Stimulated activated CD8-positive, alpha-beta memory T cell treated with anti-CD3 and anti-CD28 coated beads, Interleukin-4, amount 100 ng/mL, for 24 hours (primary cell): ENCODE measurements at regions not wholly inside any gene's neighbourhood (a gene's known extent, or its start where the extent isn't known, plus 50 kb on each side); places are given as distances from the start of the nearest gene placed in this dataset.

Experiments used
- DNase-seq: peaks from one replicate; pipeline ENCODE4 v3.0.0-alpha.2; 2020; ENCODE audit warnings: low read depth

GRCh38 chr3:44092497-44092896 lies 149.2 kb upstream of the TOPAZ1 start:
- DNase-seq, result no peak

DNA sequence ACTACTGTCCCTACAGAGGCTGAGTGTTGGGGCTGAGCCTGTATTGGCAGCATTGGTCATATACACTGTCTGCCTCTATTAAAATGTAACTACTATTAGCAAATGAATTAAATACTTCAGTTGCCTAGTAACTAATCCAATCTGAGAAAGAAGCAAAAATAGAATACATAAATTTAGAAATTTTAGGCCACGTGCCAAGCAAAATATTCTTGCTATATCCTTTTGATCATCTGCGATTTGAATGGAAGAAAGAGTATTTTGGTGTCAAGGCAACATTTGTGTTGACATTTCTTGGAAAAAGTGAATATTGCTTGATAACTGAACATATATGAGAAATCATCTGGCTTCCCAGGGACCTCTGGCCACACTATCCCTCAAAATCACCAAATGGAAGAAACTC lies 148.2 kb upstream of the TOPAZ1 start:
- DNase-seq, result no peak

DNA sequence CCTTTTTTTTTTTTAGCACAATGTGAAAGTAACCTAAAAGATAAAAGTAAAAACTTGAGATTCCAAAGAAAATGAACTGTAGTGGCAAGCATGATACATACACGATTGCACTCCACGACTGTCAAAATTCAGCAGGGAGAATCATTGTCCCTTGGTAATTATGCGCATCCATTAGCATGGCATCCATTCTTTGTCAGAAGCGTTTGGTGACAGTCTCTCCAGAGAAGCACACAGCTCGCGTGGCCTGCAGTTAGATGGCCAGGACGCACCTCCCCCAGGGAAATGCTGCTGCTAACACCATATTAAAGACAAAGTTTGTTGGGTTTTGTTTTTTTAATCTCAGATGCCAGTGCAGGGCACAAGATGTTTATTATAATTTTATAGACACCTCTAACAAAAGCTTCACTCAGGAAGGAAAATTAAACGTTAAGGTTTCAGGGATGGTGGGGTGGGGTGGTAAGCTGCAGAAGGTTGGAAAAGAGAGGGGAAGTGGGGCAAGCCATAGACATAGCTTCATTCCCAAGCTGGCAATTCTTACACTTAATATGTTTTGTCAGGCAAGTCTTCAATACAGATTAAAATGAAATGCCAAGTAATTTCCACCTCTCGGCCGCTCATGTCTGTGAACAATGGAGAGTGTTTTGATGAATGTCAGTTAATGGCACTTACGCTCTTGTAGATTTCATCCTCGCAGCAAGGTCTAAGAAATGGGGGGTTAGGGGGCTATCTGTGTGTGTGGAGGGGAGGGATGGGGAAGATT lies 142.8 kb upstream of the TOPAZ1 start:
- DNase-seq, result no peak

DNA sequence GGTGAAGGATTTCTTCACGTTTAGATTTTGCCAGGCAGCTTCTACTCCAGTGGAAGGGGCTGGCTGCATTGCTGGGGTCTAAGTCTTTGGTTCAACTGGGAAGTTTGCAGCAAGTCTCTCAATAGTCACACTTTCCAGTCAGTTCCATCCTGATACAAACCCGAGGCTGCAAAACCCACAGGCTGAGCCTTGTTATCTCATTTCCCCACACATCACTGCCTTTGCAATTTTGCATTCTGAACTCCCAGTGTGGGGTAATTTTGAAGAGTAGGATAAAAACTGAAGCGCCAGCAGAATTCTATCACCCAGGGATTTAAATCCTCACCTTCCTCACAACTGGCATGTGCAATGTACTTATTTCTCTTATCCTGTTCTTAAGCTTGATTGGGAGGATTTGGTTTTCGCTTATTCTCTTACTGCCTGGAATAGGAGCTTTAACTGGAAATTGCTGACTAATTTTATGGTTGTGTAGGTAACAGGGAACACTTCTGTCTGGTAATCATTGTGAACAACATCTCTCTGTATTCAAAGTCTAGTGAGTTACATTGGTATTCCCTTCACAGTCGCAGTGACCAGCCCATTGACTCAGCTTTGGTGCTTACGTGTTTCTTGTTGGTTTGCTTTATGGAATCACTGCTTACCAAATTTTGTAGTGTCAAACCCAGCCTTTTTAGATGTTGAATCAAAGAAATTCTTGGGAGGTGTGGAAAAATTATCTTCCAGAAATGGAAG lies 142.0 kb upstream of the TOPAZ1 start:
- DNase-seq, result no peak

GRCh38 chr3:44100298-44100695 lies 141.4 kb upstream of the TOPAZ1 start:
- no peak for DNase-seq

GRCh38 chr3:44104043-44104442 lies 137.6 kb upstream of the TOPAZ1 start:
- no peak for DNase-seq

DNA sequence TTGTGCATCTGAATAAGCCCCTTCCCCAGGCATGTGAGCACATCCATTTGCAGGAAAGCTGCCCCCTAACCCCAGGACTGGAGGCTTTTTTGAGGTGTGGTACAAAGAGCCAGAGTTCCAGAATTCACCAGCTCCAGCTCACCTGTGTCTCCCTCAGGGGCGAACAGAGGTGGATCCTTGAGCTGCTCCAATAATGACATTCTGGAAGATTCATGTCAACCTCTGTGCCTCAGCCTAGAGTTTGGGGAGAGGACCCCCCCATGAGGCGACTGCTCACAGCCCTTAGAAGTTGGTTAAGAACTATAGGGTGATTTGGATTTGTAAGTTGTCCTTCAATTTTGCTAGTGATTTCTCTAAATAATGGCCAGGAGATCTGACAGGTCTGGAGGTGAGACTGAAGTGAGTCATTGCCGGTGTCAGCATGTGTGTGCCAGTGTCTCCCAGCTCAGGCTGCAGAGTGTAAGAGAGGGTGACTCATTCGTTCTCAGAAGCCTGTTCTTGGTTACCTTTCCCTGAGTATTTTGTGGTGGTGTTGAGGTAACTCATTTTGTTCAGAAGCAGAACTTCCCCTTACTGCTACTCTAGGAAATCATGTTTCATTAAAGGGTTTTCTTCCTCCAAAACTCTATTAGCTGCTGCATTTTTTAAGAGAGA lies 136.9 kb upstream of the TOPAZ1 start:
- DNase-seq, result peak; percentile 11

DNA sequence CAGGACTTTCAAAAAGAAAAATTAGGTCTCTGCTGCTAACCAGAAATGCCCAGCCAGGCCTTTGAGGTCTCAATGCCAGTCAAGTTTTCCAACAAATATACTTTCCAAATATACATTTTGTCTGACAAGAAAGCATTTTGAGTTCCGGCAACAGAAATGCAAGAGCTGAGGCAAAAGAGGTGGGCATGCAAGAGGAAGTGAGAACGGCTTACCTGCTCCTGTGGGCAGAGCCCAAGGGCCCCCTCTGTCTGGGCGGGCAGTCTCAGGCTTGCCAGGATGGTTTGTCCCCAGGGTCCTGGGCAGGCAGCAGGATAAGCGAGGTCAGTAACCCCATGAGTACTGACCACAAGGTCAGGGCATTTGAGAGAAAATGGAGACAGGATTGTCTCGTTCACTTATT lies 136.1 kb upstream of the TOPAZ1 start:
- DNase-seq, result no peak

DNA sequence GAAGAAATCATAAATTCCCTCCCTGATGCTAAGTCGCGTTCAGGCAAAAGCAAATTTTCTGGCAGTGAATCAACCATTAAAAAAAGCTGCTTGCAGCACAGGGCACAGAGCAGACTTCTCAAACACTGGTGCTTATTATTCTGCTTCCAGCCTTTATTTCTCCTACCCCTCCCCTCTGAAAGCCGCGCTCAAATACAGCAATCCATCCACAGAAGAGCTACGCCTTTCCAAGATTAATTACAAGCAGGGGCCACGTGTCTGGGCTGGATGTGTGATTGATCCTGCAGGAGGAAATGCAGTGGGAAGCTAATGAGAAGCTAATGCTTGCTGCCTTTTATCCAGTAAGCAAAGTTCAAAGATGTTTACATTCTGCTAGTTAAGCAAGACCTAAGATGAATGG lies 134.9 kb upstream of the TOPAZ1 start:
- no peak for DNase-seq

GRCh38 chr3:44108481-44108880 lies 133.2 kb upstream of the TOPAZ1 start:
- DNase-seq, result no peak

- no peak for DNase-seq
Observed at GRCh38 chr3:44109771-44110361, 131.8 kb upstream of the TOPAZ1 start.

DNA sequence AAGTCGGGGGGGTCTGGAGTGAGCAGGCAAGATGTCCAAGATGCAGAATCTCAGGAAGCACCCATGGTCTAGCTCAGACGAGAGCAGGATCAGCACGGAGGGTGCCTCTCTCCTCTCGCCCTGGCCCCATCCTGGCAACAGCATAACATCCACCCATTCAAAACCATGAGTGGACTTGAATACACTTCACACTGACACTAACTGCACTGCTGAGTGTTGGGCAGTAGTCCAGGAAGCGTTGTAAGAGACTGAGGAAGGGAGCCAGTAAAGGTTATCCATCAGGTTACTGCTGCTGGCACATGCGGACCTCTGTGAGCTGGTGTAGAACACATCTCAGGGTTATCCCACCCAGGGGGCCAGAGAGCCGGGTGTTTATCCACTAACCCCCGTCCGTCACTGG lies 131.0 kb upstream of the TOPAZ1 start:
- no peak for DNase-seq

DNA sequence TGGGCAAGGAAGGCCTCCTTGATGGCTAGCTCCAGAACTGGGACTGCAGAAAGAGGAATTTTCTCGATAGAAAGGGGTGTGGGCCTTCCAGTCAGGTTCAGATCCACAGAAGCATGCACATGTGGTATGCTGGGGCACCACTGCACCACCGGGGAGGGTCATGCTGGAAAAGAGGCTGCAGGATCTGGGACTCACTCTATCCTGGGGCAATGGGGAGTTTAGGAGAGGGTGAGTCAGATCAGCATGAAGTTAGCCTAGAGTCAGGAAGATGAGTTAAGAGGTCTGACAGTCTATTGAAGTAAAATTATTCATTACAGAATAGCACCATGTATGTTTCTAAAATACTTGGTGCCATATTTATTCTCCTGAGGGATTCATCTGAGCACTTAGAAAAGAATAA lies 130.2 kb upstream of the TOPAZ1 start:
- no peak for DNase-seq

GRCh38 chr3:44114142-44114541 lies 127.5 kb upstream of the TOPAZ1 start:
- DNase-seq, result peak; percentile 36

- no peak for DNase-seq
Observed at GRCh38 chr3:44117239-44117638, 124.4 kb upstream of the TOPAZ1 start.

GRCh38 chr3:44117736-44118135 lies 124.0 kb upstream of the TOPAZ1 start:
- DNase-seq, result no peak

DNA sequence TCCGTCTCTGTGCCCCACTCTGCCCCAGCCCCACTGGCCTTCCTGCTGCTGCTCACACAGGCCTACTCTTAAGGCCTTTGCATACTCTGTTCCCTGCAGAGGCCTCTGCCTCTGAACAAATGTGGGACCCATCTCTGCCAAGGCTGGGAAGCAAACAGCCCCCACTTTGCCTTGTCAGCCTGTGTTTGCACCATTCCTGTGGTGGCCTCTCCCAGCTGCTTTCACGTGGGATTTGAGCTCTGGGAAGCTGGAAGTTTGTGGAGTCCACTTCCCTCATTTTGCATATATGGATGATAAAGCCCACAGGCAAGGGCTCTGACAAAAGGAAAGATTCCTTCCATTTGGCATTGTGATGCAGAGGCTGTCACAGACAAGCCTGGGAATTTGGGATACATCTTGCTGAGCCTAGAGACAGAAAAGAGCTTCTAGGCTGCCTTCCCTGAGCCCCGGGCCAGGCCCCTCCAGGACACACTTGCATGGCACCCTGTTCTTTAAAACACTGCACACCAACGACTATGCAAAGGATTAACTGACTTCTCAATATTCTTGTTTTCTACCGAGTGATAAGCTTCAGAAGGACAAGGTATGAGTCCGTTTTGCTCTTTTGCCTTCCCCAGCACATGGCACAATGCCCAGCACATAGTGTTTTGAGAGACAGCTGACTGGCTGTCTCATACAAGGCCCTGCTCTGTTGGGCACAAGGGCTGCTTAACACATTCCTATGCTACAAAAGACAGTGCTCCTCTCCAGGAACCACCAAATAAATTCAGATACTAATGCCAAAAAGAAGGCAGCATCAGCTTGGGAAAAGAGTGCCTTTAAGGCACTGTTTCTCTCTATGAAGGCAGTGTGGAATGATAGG lies 120.7 kb upstream of the TOPAZ1 start:
- no peak for DNase-seq

GRCh38 chr3:44125246-44125645 lies 116.4 kb upstream of the TOPAZ1 start:
- no peak for DNase-seq

DNA sequence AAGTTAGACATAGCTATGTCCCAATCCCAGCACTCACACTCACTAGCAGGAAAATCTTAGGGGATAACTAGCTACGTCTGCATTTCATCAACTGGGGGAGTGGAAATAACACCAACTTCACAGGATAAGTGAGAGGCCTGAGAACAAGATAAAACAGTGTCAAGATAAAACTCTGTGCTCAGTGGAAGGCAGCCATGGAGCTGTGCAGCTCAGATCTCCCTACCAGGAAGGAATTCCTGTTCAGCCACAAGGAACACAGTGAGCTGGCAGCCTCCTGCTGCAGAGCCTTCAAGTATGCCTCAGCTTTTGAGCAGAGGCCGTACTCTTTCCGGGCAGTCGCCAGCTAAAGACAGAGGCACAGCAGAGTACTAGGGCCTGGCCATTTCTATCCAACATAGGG lies 115.8 kb upstream of the TOPAZ1 start:
- no peak for DNase-seq

DNA sequence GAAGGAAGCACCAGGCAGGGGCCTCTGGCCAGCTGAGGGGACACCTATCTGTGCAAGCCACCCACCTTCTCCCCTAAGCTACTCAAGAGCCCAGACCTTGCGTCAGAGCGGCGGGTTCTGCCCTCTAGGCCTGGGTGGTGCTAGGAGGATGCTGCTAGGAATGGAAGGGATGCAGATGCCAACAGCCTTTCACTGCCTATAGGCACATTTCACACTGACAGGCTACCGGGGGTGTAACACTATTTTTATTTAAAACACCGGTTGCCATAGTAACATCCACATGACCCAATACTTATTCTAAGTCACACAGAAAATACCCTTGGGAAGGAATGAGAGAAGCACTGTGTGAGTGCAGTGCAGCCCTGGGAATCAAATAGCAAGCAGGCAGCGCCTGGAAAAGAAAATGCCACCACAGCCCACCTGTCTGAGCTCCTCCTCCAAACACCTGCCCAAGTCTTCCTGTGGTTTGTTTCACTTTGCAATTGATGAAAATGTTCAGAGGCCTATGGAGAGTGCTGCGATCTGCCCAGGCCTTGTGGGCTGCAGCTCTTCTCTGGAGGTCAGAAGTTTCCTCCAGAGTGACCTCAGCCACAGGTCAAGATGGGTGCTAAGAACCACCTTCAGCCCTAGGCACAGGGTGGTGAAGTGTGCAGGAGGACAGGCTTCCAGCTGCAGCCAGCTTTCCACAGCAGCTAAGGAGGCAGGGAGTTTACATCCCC lies 113.5 kb upstream of the TOPAZ1 start:
- DNase-seq, result no peak

- no peak for DNase-seq
Observed at GRCh38 chr3:44130249-44130648, 111.4 kb upstream of the TOPAZ1 start.
